ENCODE measurements at regions not wholly inside any gene's neighbourhood (a gene's known extent, or its start where the extent isn't known, plus 50 kb on each side); places are given as distances from the start of the nearest gene placed in this dataset.
A peak's percentile ranks its signal among the peaks of the same experiment; 100 is the strongest.

- peak; percentile 49 for DNase-seq (ENCODE audit: low spot score)
- TF ChIP-seq, protein P1, sequence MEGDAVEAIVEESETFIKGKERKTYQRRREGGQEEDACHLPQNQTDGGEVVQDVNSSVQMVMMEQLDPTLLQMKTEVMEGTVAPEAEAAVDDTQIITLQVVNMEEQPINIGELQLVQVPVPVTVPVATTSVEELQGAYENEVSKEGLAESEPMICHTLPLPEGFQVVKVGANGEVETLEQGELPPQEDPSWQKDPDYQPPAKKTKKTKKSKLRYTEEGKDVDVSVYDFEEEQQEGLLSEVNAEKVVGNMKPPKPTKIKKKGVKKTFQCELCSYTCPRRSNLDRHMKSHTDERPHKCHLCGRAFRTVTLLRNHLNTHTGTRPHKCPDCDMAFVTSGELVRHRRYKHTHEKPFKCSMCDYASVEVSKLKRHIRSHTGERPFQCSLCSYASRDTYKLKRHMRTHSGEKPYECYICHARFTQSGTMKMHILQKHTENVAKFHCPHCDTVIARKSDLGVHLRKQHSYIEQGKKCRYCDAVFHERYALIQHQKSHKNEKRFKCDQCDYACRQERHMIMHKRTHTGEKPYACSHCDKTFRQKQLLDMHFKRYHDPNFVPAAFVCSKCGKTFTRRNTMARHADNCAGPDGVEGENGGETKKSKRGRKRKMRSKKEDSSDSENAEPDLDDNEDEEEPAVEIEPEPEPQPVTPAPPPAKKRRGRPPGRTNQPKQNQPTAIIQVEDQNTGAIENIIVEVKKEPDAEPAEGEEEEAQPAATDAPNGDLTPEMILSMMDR (conservative IDR thresholded peaks at IDR 0.05; ENCODE audit: low read depth) = no peak
- ChIA-PET CTCF (no interaction called here), POLR2A (ENCODE audit: low non-redundant PET) (no interaction called here)
- H3K27ac ChIP-seq = no peak overlapping the region
Measured at GRCh38 chr13:40283666-40284065, 382.8 kb downstream of the FOXO1 start.

- ChIA-PET POLR2A (ENCODE audit: low non-redundant PET) (no interaction called here), CTCF (no interaction called here)
- DNase-seq (ENCODE audit: low spot score) = no peak
- H3K27ac ChIP-seq = no peak overlapping the region
- TF ChIP-seq, protein P1 (conservative IDR thresholded peaks at IDR 0.05; ENCODE audit: low read depth) = no peak
Measured at GRCh38 chr13:40285634-40286033, 380.8 kb downstream of the FOXO1 start.

DNA sequence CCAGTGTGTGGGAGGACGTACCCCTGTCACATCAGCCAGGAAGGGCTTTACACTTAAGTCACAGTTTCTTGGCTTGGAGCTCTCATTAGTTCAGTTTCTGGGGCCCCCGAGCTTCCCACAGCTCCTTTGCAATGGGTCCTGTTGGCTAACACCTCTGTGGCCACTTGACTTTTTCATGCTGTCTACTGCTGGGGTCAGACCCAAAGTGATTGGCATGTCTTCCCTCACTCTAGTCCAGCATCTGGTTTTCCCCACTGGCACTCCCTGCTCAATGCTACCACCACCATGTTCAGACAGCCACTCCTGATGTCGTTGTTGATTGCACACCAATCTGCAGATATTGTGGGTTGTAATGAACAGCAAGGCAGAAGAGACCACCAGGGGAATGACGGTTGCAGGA is 379.0 kb downstream of the FOXO1 start:
- TF ChIP-seq, protein P1 (conservative IDR thresholded peaks at IDR 0.05; ENCODE audit: low read depth) = no peak
- H3K27ac ChIP-seq = no peak overlapping the region
- ChIA-PET CTCF (no interaction called here), POLR2A (ENCODE audit: low non-redundant PET) (no interaction called here)
- no peak for DNase-seq (ENCODE audit: low spot score)

DNA sequence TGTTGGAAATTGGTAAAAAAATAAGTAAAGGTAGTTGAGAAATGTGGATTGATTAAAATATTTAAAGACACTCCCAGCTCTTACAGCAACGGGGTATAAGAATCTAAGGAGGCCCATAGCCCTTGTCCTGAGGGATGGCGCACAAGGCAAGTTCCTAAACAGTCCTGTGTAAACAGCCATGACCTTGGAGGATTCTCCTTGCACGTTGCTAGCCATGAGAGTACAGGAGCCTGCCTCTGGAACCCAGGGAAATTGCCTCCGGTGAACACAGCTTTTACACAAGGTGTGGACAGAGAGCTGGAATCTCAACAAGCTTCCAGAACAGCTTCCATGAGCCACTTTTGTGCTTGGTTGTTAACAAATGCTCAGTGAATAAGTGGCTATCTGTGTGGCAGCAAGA is 378.2 kb downstream of the FOXO1 start:
- H3K27ac ChIP-seq = no peak overlapping the region
- no peak for DNase-seq (ENCODE audit: low spot score)
- TF ChIP-seq, protein P1 (conservative IDR thresholded peaks at IDR 0.05; ENCODE audit: low read depth) = no peak
- ChIA-PET POLR2A (ENCODE audit: low non-redundant PET) (no interaction called here), CTCF (interaction anchor here (0.8 kb wide), 1 partner anchor 81 kb away, joined by 5 read pairs; no protein-coding TSS in a partner anchor)

GRCh38 chr13:40290758-40291157 is 375.7 kb downstream of the FOXO1 start:
- CTCF ChIA-PET = no interaction called here
- TF ChIP-seq, protein P1 (conservative IDR thresholded peaks at IDR 0.05; ENCODE audit: low read depth) = no peak
- no peak for DNase-seq (ENCODE audit: low spot score)
- no peak overlapping the region for H3K27ac ChIP-seq
- POLR2A ChIA-PET (ENCODE audit: low non-redundant PET) = no interaction called here

- DNase-seq (ENCODE audit: low spot score) = no peak
- TF ChIP-seq, protein P1 (conservative IDR thresholded peaks at IDR 0.05; ENCODE audit: low read depth) = no peak
- CTCF ChIA-PET = interaction anchor here (1.1 kb wide), 1 partner anchor 12 kb away, joined by 3 read pairs; no protein-coding TSS in a partner anchor
- POLR2A ChIA-PET (ENCODE audit: low non-redundant PET) = no interaction called here
- H3K27ac ChIP-seq = no peak overlapping the region
Measured at GRCh38 chr13:40292108-40292507, 374.3 kb downstream of the FOXO1 start.

GRCh38 chr13:40292536-40292935 is 373.9 kb downstream of the FOXO1 start:
- no peak for DNase-seq (ENCODE audit: low spot score)
- TF ChIP-seq, protein P1 (conservative IDR thresholded peaks at IDR 0.05; ENCODE audit: low read depth) = no peak
- ChIA-PET CTCF (interaction anchor here (1.1 kb wide), 1 partner anchor 13 kb away, joined by 3 read pairs; no protein-coding TSS in a partner anchor), POLR2A (ENCODE audit: low non-redundant PET) (no interaction called here)
- H3K27ac ChIP-seq = no peak overlapping the region

Measured in RWPE1 (cell line).